Mammary epithelial cell (primary cell): ENCODE measurements at regions not wholly inside any gene's neighbourhood (a gene's known extent, or its start where the extent isn't known, plus 50 kb on each side); places are given as distances from the start of the nearest gene placed in this dataset.

Source experiments
- CTCF ChIP-seq, 2 donors: IDR thresholded peaks in 1 of 2; conservative IDR thresholded peaks in 1 of 2; 2 replicates each; pipeline ENCODE4 v1.5.1; 2011 to 2012; ENCODE audit warnings: inconsistent platforms in 2 of 2, low read length in 2 of 2, mild to moderate bottlenecking in 2 of 2, control low read depth in 1 of 2, low read depth in 1 of 2; ENCODE audit not compliant: insufficient read depth in 1 of 2; ENCODE audit errors: extremely low read depth in 1 of 2
- EZH2 ChIP-seq: IDR thresholded peaks from 2 replicates; pipeline ENCODE4 v1.6.1; 2012; ENCODE audit warnings: low read length, inconsistent platforms, borderline replicate concordance

DNA sequence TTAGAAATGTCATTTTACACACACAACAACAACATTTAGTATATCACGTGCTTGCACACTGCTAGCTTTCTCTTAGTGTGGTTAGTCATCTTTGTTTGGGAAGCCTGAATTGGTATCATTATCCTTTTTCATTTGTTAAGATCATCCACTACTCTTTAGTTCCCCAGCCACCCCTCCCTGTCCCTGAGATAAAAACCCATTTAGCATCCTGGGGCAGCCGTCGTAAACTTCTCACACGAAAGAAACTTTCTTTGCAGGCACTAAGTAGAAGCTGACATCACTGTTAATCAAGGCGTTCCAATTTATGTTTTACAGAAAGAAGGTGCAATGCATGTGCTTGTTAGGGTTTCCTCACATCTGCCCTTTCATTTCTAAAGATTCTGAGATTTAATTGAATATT lies 475.1 kb upstream of the FZD8 start:
- TF ChIP-seq CTCF (conservative IDR thresholded peaks at IDR 0.05 in 1 of 2, IDR thresholded peaks at IDR 0.05 in 1 of 2; ENCODE audit: extremely low read depth in 1 of 2, insufficient read depth in 1 of 2, low read depth in 1 of 2, low read length in 2 of 2) (no peak), EZH2 (no peak)
